ENCODE measurements at regions not wholly inside any gene's neighbourhood (a gene's known extent, or its start where the extent isn't known, plus 50 kb on each side); places are given as distances from the start of the nearest gene placed in this dataset.
"Not testable (repeated sequence)": the region's sequence is repeated elsewhere in the genome, so short reads cannot be mapped to it uniquely, and the experiment has no call there.

DNA sequence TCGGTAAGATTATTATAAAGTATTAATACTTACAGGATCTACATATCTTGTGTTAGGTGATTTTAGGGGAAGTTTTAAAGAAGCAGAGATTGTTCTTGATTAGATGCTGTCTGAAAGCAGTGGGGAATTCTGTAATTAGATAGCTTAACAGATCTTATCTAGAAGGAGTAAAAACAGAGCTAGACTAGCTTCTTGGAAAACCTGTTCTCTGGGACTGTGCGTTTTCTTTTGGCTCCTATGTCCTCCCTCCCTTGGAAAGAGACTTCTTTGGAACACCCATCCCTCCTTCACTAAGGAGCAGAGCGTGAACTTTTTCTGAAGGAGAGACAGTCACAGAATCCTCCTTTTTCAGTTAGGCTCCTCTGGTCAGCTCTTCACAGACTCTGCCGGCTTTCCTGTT lies 83.5 kb upstream of the ZNF184 start:
- no peak for TF ChIP-seq CTCF (IDR thresholded peaks at IDR 0.05)
- H3K9me3 ChIP-seq (ENCODE audit: control insufficient read depth, low read length) = no peaks in the 10 kb centered on the region
- no peak overlapping the region for H3K4me3 ChIP-seq (ENCODE audit: low read depth, low read length)
- no peaks in the 10 kb centered on the region for H3K36me3 ChIP-seq (ENCODE audit: control insufficient read depth, insufficient read depth, low read length)
- no peaks in the 10 kb centered on the region for H3K79me2 ChIP-seq
- H2AFZ ChIP-seq = no peak overlapping the region
- H3K4me1 ChIP-seq = no peaks in the 10 kb centered on the region
- no peak overlapping the region for H3K4me2 ChIP-seq (ENCODE audit: low read length)
- peaks cover 12% of the 10 kb centered on the region for H3K27me3 ChIP-seq (ENCODE audit: control insufficient read depth, insufficient read depth, low read length)
- H3K9ac ChIP-seq = no peak overlapping the region
- no peak overlapping the region for H3K27ac ChIP-seq

DNA sequence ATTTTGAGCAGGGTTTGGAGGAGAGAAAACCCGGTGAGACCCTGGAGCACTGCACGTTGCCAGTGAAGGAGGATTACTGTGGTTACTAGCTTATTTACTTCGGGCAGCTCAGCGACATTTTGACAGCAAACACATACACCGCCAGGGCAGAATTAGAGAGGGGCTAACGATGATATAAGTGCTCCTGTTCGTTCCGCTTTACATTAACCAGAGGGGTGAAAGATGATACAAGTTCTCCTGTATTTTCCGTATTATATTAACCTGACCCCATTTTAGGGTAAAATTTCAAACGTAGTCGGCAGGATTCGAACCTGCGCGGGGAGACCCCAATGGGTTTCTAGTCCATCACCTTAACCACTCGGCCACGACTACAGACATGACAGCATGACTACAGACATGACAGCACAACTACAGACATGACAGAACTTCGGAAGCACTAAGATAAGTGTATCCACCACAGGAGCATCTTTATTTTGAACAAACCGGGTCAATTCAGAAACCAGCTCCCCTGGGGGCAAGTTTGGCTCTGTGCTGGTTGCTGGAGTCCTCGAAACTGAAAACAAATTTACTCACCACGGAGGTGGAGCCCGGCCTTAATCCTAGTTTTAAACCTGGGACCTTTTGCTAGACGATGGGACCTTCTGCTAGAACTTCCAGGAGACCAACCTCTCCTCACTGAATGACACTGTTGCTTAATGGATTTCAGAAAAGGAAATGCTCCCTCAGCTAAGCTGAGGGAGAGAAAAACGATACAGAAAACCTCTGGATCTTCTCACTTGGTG lies 80.4 kb upstream of the ZNF184 start:
- Histone ChIP-seq H3K9ac (no peak overlapping the region), H3K36me3 (ENCODE audit: control insufficient read depth, insufficient read depth, low read length) (no peaks in the 10 kb centered on the region), H3K4me1 (no peaks in the 10 kb centered on the region), H3K4me3 (ENCODE audit: low read depth, low read length) (no peak overlapping the region), H3K79me2 (no peaks in the 10 kb centered on the region), H3K4me2 (ENCODE audit: low read length) (no peak overlapping the region), H3K27ac (no peak overlapping the region), H2AFZ (no peak overlapping the region), H3K27me3 (ENCODE audit: control insufficient read depth, insufficient read depth, low read length) (peaks cover 10% of the 10 kb centered on the region), H3K9me3 (ENCODE audit: control insufficient read depth, low read length) (no peaks in the 10 kb centered on the region)
- no peak for TF ChIP-seq CTCF (IDR thresholded peaks at IDR 0.05)

DNA sequence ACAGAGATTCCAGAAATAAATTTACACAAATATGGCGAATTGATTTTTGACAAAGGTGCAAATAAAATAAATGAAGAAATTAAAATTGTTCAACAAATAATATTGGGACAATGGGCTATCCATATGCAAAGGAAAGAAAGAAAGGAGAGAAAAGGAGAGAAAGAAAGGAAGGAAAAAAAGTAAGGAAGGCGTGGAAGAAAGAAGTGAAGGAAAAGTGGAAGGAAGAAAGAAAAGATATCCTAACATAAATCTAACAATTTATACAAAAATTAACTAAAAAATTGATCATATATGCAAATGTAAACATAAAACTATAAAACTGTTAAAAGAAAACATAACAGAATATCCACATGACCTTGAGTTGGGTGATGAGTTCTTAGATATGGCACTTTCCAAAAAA lies 78.7 kb upstream of the ZNF184 start:
- Histone ChIP-seq H3K4me3 (ENCODE audit: low read depth, low read length) (no peak overlapping the region), H3K27ac (no peak overlapping the region), H3K79me2 (no peaks in the 10 kb centered on the region), H2AFZ (no peak overlapping the region), H3K27me3 (ENCODE audit: control insufficient read depth, insufficient read depth, low read length) (peaks cover 14% of the 10 kb centered on the region), H3K36me3 (ENCODE audit: control insufficient read depth, insufficient read depth, low read length) (no peaks in the 10 kb centered on the region), H3K9me3 (ENCODE audit: control insufficient read depth, low read length) (no peaks in the 10 kb centered on the region), H3K4me1 (no peaks in the 10 kb centered on the region), H3K9ac (no peak overlapping the region), H3K4me2 (ENCODE audit: low read length) (no peak overlapping the region)
- TF ChIP-seq CTCF (IDR thresholded peaks at IDR 0.05) = no peak

GRCh38 chr6:27550692-27551091 lies 77.8 kb upstream of the ZNF184 start:
- Histone ChIP-seq H3K36me3 (ENCODE audit: control insufficient read depth, insufficient read depth, low read length) (no peaks in the 10 kb centered on the region), H3K4me2 (ENCODE audit: low read length) (no peak overlapping the region), H3K4me1 (no peaks in the 10 kb centered on the region), H2AFZ (no peak overlapping the region), H3K27ac (no peak overlapping the region), H3K27me3 (ENCODE audit: control insufficient read depth, insufficient read depth, low read length) (peaks cover 14% of the 10 kb centered on the region), H3K79me2 (no peaks in the 10 kb centered on the region), H3K9me3 (ENCODE audit: control insufficient read depth, low read length) (no peaks in the 10 kb centered on the region), H3K9ac (no peak overlapping the region), H3K4me3 (ENCODE audit: low read depth, low read length) (no peak overlapping the region)
- TF ChIP-seq CTCF (IDR thresholded peaks at IDR 0.05) = no peak

DNA sequence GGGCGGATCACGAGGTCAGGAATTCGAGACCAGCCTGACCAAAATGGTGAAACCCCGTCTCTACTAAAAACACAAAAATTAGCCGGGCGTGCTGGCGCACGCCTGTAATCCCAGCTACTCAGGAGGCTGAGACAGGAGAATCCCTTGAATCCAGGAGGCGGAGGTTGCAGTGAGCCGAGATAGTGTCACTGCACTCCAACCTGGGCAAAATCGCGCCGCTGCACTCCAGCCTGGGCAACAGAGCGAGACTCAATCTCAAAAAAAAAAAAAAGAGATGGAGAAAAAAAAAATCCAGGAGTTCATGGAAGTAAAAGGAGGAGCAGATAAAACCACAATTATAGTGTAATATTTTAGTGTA lies 76.3 kb upstream of the ZNF184 start:
- not testable (repeated sequence) for H3K9ac ChIP-seq; H3K4me2 ChIP-seq (ENCODE audit: low read length); H3K79me2 ChIP-seq; H3K9me3 ChIP-seq (ENCODE audit: control insufficient read depth, low read length); H2AFZ ChIP-seq; H3K4me3 ChIP-seq (ENCODE audit: low read depth, low read length); H3K27ac ChIP-seq; H3K36me3 ChIP-seq (ENCODE audit: control insufficient read depth, insufficient read depth, low read length); H3K4me1 ChIP-seq
- H3K27me3 ChIP-seq (ENCODE audit: control insufficient read depth, insufficient read depth, low read length) = peaks cover 12% of the 10 kb centered on the region
